Erythroblast (primary cell): ENCODE measurements at regions not wholly inside any gene's neighbourhood (a gene's known extent, or its start where the extent isn't known, plus 50 kb on each side); places are given as distances from the start of the nearest gene placed in this dataset.
"Not testable (repeated sequence)": the region's sequence is repeated elsewhere in the genome, so short reads cannot be mapped to it uniquely, and the experiment has no call there.

Experiments used
- DNase-seq, 2 experiments: peaks; one replicate each; lab custom pipeline; 2025; lab: John Stamatoyannopoulos, UW
- GATA1 ChIP-seq: IDR thresholded peaks from 2 replicates; pipeline ENCODE4 v1.6.1; 2011; ENCODE audit warnings: low read depth, mild to moderate bottlenecking, control low read depth, low read length, moderate library complexity
- POLR2A ChIP-seq: IDR thresholded peaks from 2 replicates; pipeline ENCODE4 v1.6.1; 2011; ENCODE audit warnings: mild to moderate bottlenecking, low read length

- TF ChIP-seq GATA1 (no peak), POLR2A (no peak)
- DNase-seq: no peak
These were observed 466.9 kb downstream of the CBLN4 start for GRCh38 chr20:55538261-55538908.

- TF ChIP-seq POLR2A: no peak
- TF ChIP-seq GATA1: no peak
- no peak for DNase-seq
These were observed 470.0 kb downstream of the CBLN4 start for GRCh38 chr20:55535366-55535765.

GRCh38 chr20:55533632-55534031 lies 471.7 kb downstream of the CBLN4 start:
- TF ChIP-seq GATA1 (no peak), POLR2A (no peak)
- no peak for DNase-seq

- DNase-seq: no peak
These were observed 474.6 kb downstream of the CBLN4 start for GRCh38 chr20:55530763-55531162.

GRCh38 chr20:55528482-55528881 lies 476.8 kb downstream of the CBLN4 start:
- no peak for DNase-seq
- TF ChIP-seq POLR2A: no peak
- TF ChIP-seq GATA1: no peak

More at GRCh38 chr20:55530763-55531162, 474.6 kb downstream of the CBLN4 start:
- TF ChIP-seq POLR2A (no peak), GATA1 (no peak)

- TF ChIP-seq GATA1: no peak
- DNase-seq: no peak
These were observed 483.0 kb downstream of the CBLN4 start for GRCh38 chr20:55522296-55522815.

- not testable (repeated sequence) for DNase-seq
These were observed 487.7 kb downstream of the CBLN4 start for GRCh38 chr20:55517584-55517983.

- TF ChIP-seq GATA1 (no peak), POLR2A (no peak)
- DNase-seq: no peak
These were observed 489.5 kb downstream of the CBLN4 start for GRCh38 chr20:55515832-55516231.

- DNase-seq: no peak
- TF ChIP-seq GATA1 (no peak), POLR2A (no peak)
These were observed 490.8 kb downstream of the CBLN4 start for GRCh38 chr20:55514531-55514930.

GRCh38 chr20:55513954-55514353 lies 491.4 kb downstream of the CBLN4 start:
- TF ChIP-seq GATA1: no peak
- no peak for TF ChIP-seq POLR2A
- no peak for DNase-seq

- no peak for DNase-seq
- no peak for TF ChIP-seq POLR2A
These were observed 505.2 kb downstream of the CBLN4 start for GRCh38 chr20:55500130-55500529.

- no peak for DNase-seq
- TF ChIP-seq POLR2A: no peak
- no peak for TF ChIP-seq GATA1
These were observed 516.7 kb downstream of the CBLN4 start for GRCh38 chr20:55488593-55488992.

- TF ChIP-seq POLR2A (no peak), GATA1 (no peak)
- no peak for DNase-seq
These were observed 526.4 kb downstream of the CBLN4 start for GRCh38 chr20:55478724-55479450.

- TF ChIP-seq GATA1: no peak
- TF ChIP-seq POLR2A: no peak
These were observed 532.6 kb downstream of the CBLN4 start for GRCh38 chr20:55472704-55473103.

More at GRCh38 chr20:55472704-55473103, 532.6 kb downstream of the CBLN4 start:
- no peak for DNase-seq
